SK-MEL-5 (cell line): ENCODE measurements at regions not wholly inside any gene's neighbourhood (a gene's known extent, or its start where the extent isn't known, plus 50 kb on each side); places are given as distances from the start of the nearest gene placed in this dataset.
"Not testable (repeated sequence)": the region's sequence is repeated elsewhere in the genome, so short reads cannot be mapped to it uniquely, and the experiment has no call there.

Experiments used
- DNase-seq: peaks from one replicate; pipeline ENCODE4 v3.0.0-alpha.2; 2016; ENCODE audit warnings: low read depth, low spot score
- in situ Hi-C: cut with HindIII; loops from 2 replicates; pipeline ENCODE4 v1.10.0; 2016; ENCODE audit warnings: low sequenced_read_pairs, high pct_unique_total_duplicates, low pct_unique_long_range_greater_than_20kb

DNA sequence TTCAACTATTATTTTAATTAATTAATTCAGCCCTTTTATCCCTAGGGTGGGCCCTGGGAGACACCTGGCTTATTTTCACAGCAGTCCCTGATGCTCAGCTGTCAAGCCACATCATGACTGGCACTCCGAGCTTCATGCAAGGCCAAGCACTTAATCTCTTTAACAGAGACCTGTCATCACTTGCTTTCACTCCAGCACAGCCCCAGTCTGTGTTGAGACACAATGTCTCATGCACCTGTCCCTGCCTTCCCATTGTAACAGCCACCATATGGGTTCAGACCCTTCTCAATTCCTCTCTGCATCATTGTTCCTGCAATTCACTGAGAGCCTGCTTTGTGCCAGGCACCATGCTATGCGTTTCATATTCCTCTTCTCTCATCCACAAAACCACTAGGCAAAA, 222.2 kb upstream of the TENM4 start:
- in situ Hi-C loops = no loop called here
- DNase-seq = no peak

DNA sequence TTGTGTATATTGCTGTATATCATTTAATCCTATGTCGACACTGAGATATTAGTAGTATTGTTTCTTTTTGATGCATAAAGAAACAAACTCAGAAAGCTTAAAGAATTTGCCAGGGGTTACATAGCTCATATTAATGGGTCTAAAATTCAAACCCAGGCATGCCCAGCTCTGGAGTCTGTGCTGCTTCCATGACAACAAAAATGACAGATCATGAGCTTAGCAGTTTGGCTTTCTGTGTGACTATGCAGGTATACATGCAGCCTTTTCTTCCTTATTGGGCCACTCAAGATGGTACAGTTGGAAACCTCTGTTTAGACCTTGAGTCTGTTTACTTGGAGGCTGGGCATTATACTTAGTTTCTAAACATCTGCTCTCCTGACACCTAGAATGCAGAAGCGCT, 220.5 kb upstream of the TENM4 start:
- DNase-seq = no peak
- in situ Hi-C loops = no loop called here

DNA sequence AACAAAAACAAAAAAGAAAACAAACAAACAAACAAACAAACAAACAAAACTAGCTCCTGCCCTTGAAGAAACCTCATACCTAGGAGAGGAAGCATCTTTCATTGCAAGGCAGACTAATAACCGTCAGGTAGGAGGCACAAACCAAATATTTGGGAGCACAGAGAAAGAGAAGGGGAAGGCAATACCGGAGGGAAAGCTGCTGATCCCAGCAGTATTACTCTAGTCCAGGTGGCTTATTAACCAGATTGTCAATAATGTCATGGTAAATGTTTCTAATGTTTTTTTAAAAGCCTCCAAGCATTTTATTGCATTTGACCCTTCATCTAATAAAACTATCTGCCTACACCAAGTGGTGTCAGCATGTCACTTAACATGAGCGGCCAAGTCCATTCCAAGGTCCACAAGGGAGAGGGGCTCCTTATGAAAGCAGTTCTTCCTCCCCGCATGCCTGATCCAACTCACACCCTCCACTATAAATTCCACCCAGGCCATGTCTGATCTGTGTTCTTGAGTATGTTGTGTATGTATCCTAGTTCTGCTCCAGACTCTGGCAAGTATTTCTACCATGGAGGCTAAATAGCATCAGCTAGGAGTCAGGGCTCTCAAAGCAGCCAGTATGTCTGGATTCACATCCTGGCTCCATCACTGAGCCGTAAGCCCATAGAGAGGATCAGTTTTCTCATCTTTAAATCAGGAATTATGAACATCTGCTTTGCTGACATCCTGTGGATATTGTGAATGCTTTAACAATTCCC, 208.1 kb upstream of the TENM4 start:
- in situ Hi-C loops = no loop called here
- DNase-seq = no peak

DNA sequence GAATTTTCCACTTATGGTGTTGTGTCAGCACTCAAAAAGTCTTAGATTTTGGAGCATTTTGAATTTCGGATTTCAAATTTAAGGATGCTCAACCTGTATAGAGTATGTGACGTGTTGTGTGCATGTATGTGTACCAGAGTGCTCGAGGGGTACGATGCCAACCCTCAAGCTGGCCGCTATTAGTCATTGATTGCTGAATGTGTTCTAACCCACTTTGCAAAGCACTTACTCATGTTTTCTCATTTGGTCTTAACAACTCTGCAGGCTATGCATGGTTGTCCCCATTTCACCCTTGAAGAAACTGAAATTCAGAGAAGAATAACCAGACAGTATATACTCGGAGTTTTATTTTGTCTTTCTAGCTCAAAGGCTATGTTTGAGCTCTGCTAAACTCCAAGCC, 196.4 kb upstream of the TENM4 start:
- DNase-seq = no peak
- in situ Hi-C loops = no loop called here

DNA sequence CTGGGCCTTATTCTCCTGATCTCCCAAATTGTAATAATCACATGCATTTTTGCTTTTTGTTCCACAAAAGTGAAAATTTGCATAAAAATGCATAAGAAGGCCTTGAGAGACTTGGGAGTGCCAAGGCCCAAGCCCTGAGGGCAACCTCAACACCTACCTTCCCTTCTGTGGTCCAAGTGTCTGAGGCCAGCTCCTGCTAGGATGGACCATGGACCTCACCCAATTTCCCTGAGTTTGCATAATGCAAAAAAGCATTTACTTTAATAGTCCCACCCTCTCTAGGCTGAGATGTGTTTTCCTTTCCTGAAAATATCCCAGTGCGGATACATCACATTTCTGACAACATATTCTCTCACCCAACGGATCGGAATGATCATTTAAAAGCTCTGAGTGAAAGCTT, 194.1 kb upstream of the TENM4 start:
- in situ Hi-C loops = no loop called here
- no peak for DNase-seq

DNA sequence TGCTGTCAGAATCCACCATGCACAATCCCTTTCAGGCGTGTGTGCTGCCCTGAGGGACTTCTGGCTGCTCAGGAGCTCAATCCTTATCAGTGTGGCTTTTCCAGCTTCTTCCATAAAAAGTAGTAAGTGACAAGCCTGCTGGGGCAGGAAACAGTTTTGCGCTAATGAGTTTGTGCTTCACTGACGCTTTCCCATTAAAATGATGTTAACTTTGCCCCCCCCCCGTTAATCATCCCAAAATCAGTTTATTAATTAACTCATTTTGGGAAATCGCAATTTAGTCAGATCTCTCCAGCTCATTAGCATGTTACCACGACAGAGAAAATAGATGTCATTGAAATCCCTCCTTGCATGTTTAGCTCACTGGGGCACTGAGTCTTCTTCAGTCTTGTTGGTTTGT, 186.5 kb upstream of the TENM4 start:
- no peak for DNase-seq
- in situ Hi-C loops = no loop called here

DNA sequence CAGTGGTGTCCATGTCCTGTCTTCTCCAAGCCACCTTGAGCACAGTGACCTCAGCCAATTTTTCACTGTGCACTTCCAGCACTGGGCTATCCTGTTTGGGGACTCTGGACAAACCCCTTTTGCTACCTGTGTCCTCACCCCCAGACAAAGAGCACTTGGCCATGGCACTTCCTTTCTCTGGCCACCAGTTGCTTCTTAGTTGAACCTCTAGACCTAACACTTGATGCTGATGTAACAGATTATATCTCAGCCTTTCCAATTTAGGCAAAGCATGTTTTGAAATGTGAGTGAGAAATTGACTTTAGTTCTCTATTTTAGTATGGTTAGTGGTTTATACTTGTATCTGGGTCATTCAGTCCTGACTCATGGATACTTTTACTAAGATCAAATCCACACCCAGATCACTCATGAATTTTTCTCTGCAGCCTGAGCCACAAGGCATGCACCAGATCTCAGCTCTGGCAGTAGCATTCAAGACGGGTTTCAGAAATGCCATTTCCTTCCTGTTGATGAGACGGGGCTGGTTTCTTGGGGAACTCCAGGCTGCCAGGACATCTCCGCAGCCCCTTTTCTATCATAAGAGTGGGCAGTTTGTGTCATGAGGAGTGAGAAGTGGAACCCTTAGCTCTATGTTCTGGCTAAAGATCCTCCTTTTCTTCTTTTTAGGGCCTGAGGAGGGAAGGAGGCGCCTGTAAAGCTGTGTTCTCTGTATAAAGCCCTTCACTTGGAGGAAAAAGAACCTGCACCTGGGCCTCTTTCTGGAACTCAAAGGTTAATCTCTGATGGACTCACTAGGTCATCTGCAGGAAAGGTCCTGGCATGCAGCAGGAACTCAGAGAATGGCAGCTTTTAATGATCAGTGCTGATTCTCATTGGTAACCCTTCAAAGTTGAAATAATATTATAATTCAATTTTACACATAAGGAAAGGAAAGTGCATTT, 185.6 kb upstream of the TENM4 start:
- DNase-seq = no peak
- in situ Hi-C loops = no loop called here

DNA sequence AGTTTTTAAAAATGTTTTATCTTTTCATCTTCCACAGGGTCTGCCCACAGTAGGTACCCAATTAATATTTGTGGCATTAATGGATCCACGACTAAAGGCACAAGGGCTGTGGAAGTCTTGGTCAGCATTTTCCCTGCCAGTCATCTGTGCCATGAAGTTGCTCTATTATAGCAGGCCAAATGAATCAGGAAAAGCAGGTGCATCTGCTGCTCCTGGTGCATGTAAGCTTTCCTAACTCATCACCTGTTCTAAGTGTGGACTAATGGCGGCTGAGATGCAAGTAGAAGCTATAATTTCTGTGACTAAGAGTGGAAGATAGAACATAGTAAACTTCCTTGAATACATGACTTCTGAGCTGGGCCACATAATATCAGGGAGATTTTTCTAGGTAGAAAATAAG, 182.5 kb upstream of the TENM4 start:
- no peak for DNase-seq
- in situ Hi-C loops = no loop called here

DNA sequence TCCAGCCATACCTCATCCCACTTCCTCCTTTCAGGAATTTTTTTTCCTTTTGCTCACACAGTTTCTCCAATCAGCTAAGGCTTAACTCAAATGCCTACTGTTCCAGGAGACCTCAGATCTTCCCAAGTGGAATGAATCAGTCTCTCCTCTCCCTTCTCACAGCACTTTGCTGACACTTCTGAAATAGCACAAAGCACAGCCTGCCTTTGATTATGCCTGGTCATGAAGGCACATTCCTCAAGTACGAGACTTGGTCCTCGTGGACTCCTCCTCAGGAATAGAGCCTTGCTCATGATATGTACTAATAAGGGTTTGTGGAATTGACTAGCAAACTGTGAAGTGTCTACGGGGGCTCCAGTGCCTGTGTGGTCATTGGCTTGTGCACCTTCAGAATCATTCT, 176.7 kb upstream of the TENM4 start:
- in situ Hi-C loops = no loop called here
- DNase-seq = no peak

DNA sequence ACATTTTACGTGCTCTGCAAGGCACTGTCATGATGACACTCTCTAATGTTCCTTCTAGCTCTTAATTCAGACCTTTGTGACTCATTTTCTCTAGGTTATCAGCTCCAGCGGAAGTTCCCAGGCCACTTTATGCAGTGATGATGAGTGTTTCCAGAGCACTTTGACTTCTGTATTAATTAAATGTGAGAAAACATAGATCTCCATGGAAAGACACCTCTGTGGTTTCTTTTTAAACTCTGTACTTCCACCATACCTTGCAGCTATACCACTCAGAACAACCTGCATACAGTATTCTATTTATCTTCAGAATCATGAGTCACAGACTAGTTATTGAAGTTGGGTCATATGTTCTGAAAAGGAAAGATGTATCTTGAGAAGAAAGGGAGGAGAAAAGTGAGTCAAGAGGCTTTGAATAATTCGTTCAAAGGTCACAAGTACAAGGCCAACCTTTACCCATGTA, 175.6 kb upstream of the TENM4 start:
- DNase-seq = no peak
- in situ Hi-C loops = no loop called here

DNA sequence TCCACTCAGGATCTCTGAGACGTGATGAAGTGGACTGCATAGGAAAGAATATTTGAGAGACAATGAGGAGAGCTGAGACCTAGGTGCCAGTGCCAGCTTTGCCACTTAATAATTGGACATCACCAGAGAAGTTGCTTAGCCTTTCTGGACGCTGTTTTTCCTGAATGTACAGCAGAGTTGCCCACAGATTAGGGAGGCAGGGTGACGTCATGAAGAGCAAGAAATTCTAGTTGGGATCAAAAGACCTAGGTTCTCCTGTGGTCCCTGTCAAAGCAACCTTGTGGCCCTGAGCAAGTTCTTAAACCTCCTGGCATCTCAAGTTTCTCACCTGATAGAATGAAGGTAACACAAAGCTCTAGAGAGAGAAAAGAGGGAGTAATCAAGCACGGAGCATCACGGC, 174.6 kb upstream of the TENM4 start:
- in situ Hi-C loops = no loop called here

DNA sequence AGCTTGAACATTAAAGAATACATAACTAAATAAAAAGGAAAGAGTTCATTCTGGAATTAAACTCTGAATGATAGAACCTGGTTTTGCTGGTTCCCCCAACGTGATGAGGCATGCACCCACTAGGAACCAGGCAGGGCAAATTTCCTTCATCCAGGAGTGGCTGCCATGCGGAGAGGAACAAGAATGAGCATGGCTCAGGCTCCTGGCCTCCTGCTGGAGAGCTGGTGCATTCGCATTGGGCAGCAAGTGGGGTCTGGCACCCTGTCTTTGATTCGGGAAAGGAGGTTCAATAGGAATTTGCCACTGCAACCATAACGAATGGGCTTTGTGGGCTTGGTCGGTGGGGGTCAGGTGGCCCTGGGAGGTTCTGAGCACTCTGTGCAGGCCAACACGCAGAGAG, 169.8 kb upstream of the TENM4 start:
- in situ Hi-C loops = no loop called here

More for the DNA sequence above, 174.6 kb upstream of the TENM4 start:
- DNase-seq = no peak

DNA sequence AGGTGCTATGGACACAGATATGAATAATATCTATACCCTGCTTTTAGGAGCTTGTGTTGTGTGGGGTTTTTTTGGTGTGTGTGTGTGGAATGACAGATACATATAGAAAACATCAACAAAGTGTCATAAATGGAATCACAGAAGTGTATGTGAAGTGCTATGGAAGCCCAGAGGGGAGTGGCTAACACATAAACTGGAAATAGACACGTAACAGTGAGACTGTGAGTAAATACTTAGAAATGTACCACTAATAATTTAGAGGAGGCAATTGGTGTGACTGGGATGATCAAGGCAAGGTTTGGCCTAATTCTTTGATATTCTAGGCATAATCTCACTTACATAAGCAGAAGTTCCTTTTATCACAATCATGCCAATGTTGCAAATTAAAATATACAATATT, 169.3 kb upstream of the TENM4 start:
- DNase-seq = no peak
- in situ Hi-C loops = no loop called here

More for the DNA sequence above, 169.8 kb upstream of the TENM4 start:
- no peak for DNase-seq

DNA sequence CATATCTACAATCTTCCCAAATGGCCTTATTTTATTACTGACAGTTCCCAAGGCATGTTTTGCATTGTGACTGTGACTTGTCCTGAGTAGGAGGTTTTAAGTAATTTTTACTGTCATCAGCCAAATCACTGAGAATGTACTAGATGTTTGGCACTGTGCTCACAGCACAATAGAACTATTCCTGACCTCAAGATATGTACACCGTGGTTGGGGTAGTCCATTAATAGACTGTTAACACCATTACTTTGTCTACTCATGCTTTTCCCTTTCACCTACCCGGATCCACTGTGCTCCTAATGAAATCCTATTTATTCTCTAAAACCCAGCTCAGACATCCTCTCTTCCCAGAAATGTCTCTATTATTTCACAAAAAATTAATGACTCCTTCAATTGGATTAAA, 168.7 kb upstream of the TENM4 start:
- no peak for DNase-seq
- in situ Hi-C loops = no loop called here

DNA sequence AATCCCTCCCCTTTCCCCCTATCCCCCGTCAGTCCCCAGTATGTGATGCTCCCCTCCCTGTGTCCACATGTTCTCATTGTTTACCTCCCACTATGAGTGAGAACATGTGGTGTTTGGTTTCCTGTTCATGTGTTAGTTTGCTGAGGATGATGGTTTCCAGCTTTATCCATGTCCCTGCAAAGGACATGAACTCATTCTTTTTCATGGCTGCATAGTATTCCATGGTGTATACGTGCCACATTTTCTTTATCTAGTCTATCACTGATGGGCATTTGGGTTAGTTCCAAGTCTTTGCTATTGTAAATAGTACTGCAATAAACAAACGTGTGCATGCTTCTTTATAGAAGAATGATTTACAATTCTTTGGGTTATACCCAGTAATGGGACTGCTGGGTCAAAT, 165.6 kb upstream of the TENM4 start:
- DNase-seq, in situ Hi-C loops: not testable (repeated sequence)

DNA sequence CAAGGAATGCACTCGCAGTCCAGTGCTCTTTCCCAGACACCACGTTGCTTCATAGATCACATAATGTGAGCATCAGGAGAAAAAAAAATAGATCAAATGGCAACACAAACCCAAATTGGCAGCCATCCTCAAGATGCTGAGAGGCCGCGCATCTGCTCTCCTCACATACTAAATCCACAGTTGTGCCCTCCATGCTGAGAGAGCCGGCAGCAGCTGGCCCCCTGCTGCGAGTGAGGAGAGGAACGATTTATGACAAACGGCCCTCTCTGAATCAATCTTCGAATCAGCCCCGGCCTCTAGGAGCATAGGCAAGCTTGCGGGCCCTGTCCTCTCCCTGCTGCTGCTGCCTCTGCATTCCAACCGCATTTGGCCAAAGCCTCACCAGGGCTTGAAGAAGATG, 159.9 kb upstream of the TENM4 start:
- in situ Hi-C loops = no loop called here
- DNase-seq = no peak

DNA sequence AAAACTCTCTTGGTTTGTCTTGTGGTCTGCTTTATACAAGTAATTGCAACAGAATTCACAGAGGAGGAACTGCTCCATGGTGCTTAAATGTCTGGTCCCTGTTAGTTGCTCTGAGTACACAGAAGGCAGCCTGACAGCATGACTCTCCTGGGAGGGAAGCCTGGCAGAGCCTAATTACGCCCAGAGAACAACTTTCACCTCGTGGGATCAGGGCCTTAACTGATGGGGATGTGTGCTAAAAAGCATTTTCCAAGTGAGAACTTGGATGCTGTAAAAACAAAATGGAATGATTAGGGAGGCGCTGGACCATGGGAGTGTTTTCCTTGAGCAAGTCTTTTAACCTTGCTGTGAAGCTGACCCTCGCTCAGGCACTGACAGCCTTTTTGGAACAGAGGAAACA, 154.0 kb upstream of the TENM4 start:
- in situ Hi-C loops = no loop called here
- DNase-seq = no peak

DNA sequence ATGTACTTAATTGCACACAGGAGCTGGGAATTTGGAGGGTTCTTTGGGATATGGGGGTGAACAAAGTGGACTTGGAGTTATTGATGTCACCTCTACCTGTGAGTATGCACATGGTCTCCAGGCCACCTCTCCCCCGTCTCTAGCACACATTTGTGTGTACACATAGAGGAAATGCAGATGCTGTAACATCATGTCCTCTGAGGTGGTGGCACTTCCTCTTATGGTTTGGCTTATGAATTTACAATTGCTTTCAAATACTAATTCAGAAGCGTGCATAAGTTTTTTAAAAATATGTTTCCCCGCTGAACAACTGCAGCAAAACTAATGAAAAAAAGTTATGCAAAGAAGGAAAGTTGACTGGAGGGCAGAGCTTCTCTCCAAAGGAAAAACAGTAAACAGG, 152.0 kb upstream of the TENM4 start:
- in situ Hi-C loops = no loop called here
- no peak for DNase-seq

DNA sequence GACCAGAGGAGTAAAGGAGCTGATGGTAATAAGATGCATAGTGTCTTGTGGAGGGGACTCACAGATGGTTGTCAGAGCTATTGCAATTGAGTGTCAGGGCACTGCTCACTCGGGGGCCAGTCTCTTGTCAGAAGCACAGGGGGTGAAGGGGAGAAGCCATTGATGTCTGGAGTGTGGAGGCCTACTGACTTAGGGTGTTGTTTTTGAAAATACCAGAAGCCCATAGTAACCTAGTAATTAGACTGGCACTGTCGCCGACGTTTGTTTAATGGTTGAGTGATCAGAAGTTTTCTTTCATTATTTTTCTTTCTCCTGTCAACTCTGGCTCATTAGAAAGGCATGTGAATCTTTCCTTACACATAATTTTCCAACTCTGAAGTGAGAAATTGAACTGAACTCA, 151.6 kb upstream of the TENM4 start:
- in situ Hi-C loops = no loop called here
- DNase-seq = no peak
